OCI-LY1 (cell line): ENCODE measurements at regions not wholly inside any gene's neighbourhood (a gene's known extent, or its start where the extent isn't known, plus 50 kb on each side); places are given as distances from the start of the nearest gene placed in this dataset.

Experiments
- EZH2 ChIP-seq: fragments of 200-600 bp; sonication (generic), shearing (Covaris generic); IDR thresholded peaks from 2 replicates; pipeline ENCODE4 v1.8.0; 2017; ENCODE audit warnings: borderline replicate concordance, mixed run types, mild to moderate bottlenecking, antibody characterized with exemption, low read length, moderate library complexity, mixed read lengths
- TF ChIP-seq, protein P1 (sequence below): fragments of 200-600 bp; sonication (generic), shearing (Covaris generic); IDR thresholded peaks from 2 replicates; pipeline ENCODE4 v1.5.1; 2017; ENCODE audit warnings: mild to moderate bottlenecking, antibody characterized with exemption, low read length, moderate library complexity, mixed read lengths

DNA sequence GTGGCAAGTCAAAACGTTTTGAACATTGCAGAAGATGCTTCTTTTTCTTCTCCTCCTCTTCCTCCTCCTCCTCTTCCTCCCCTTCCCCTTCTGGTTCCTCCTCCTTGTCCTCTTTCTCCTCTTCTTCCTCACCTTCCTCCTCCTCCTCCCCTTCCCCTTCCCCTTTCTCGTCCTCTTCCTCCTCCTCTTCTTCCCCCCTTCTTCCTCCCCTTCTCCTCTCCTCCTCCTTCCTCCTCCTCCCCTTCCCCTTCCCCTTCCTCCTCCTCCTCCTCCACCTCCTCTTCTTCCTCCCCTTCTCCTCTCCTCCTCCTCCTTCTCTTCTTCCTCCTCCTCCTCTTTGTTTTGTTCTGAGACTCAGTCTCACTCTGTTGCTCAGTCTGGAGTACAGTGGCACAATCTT is 167.0 kb upstream of the SV2C start:
- TF ChIP-seq EZH2: no peak
- TF ChIP-seq, protein P1, sequence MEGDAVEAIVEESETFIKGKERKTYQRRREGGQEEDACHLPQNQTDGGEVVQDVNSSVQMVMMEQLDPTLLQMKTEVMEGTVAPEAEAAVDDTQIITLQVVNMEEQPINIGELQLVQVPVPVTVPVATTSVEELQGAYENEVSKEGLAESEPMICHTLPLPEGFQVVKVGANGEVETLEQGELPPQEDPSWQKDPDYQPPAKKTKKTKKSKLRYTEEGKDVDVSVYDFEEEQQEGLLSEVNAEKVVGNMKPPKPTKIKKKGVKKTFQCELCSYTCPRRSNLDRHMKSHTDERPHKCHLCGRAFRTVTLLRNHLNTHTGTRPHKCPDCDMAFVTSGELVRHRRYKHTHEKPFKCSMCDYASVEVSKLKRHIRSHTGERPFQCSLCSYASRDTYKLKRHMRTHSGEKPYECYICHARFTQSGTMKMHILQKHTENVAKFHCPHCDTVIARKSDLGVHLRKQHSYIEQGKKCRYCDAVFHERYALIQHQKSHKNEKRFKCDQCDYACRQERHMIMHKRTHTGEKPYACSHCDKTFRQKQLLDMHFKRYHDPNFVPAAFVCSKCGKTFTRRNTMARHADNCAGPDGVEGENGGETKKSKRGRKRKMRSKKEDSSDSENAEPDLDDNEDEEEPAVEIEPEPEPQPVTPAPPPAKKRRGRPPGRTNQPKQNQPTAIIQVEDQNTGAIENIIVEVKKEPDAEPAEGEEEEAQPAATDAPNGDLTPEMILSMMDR: no peak
